ENCODE measurements at regions not wholly inside any gene's neighbourhood (a gene's known extent, or its start where the extent isn't known, plus 50 kb on each side); places are given as distances from the start of the nearest gene placed in this dataset.

GRCh38 chr1:170864876-170865538, 70.3 kb upstream of the MROH9 start:
- DNase-seq, result no peak

GRCh38 chr1:170866646-170867045, 68.7 kb upstream of the MROH9 start:
- no peak for DNase-seq

GRCh38 chr1:170871868-170872267, 63.5 kb upstream of the MROH9 start:
- no peak for DNase-seq

- no peak for DNase-seq
Measured at GRCh38 chr1:170872663-170873062, 62.7 kb upstream of the MROH9 start.

GRCh38 chr1:170874671-170875070, 60.7 kb upstream of the MROH9 start:
- no peak for DNase-seq

GRCh38 chr1:170881268-170882265, 53.8 kb upstream of the MROH9 start:
- no peak for DNase-seq
